GM18870 (cell line): ENCODE measurements at regions not wholly inside any gene's neighbourhood (a gene's known extent, or its start where the extent isn't known, plus 50 kb on each side); places are given as distances from the start of the nearest gene placed in this dataset.
"Not testable (repeated sequence)": the region's sequence is repeated elsewhere in the genome, so short reads cannot be mapped to it uniquely, and the experiment has no call there.

Experiments used
- ATAC-seq: cut with Tn5 transposase; IDR thresholded peaks from one replicate; pipeline ENCODE4 v1.9.1; 2021; ENCODE audit warnings: moderate library complexity; ENCODE audit not compliant: unreplicated experiment

- no peak for ATAC-seq
Measured at GRCh38 chr5:2536632-2537377, 214.7 kb downstream of the IRX2 start.

- ATAC-seq: no peak
Measured at GRCh38 chr5:2534970-2535369, 216.5 kb downstream of the IRX2 start.

DNA sequence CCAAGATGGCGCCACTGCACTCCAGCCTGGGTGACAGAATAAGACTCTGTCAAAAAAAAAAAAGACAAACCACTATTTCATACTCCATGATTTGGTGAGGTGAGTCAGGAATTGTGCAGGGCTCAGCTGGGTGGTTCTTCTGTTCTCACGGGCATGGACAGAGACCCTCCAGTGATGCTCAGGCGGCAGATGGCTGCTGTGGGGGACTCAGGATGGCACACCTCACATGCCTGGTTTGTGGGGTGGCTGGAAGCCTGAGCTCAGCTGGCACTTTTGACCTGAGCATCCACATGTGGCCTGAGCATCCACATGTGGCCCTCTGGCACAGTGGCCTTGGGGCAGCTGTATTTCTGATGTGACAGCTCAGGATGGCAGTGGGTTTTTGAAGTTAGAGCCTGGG lies 217.2 kb downstream of the IRX2 start:
- ATAC-seq: no peak

DNA sequence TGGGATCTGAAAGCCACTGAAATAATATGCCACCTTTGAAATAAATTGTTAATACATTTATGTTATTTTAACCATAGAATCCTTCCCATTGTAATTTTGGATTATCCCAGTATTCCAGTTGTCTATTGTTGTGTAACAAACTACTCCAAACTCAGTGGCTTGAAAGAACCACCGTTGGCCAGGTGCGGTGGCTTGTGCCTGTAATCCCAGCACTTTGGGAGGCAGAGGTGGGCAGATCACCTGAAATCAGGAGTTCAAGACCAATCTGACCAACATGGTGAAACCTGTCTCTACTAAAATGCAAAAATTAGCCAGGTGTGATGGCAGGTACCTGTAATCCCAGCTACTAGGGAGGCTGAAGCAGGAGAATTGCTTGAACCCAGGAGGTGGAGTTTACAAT lies 217.6 kb downstream of the IRX2 start:
- ATAC-seq: not testable (repeated sequence)

- ATAC-seq: no peak
Measured at GRCh38 chr5:2532809-2533208, 218.7 kb downstream of the IRX2 start.

DNA sequence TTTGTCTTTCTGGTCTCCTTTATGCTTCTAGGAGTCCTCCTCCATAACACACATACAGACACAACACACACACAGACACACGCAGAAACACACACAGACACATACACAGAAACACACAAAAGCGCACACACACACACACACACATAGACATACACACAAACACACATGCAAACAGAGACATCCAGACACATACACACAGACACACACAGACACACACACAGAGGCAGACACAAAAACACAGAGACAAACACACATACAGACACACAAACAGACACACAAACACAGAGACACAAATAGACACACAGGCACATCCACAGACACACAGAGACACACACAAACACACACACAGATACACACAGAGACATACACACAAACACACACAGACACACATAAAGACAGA lies 220.2 kb downstream of the IRX2 start:
- ATAC-seq: no peak

- ATAC-seq: no peak
Measured at GRCh38 chr5:2530609-2531008, 220.9 kb downstream of the IRX2 start.

- no peak for ATAC-seq
Measured at GRCh38 chr5:2529371-2530092, 221.9 kb downstream of the IRX2 start.

- no peak for ATAC-seq
Measured at GRCh38 chr5:2525351-2525750, 226.1 kb downstream of the IRX2 start.

GRCh38 chr5:2524620-2525019 lies 226.9 kb downstream of the IRX2 start:
- ATAC-seq: no peak

- no peak for ATAC-seq
Measured at GRCh38 chr5:2523180-2523579, 228.3 kb downstream of the IRX2 start.

GRCh38 chr5:2522372-2522771 lies 229.1 kb downstream of the IRX2 start:
- no peak for ATAC-seq

GRCh38 chr5:2519153-2519552 lies 232.3 kb downstream of the IRX2 start:
- no peak for ATAC-seq

- ATAC-seq: no peak
Measured at GRCh38 chr5:2517451-2517850, 234.0 kb downstream of the IRX2 start.

DNA sequence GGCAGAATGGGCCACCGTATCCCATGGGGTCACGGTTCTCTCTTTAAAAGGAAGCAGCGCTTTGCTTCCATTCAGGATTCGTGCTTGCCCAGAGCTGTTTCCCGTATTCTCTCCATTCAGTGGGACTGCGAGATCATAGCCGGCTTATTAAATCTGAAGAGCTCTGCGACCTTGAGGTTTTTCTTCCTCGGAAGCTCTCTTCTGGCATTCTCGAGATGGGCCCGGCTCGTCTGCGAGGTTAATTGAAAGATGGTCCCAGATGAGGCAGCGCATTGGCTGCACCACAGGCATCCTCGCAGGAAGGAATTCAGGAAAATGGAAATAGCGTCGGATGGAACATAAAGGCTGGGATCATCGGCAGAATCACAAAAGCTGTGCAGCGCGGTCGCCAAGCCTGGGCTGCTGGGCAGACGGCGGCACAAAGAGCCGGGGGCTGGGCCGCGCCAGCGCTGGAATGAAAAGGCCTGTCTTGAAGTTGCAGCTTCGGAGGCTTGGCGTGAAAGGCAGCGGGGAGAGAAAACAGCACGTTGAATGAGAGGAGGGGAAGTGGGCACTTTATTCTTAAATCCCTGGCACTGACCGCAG lies 236.2 kb downstream of the IRX2 start:
- no peak for ATAC-seq

GRCh38 chr5:2514484-2514883 lies 237.0 kb downstream of the IRX2 start:
- no peak for ATAC-seq

DNA sequence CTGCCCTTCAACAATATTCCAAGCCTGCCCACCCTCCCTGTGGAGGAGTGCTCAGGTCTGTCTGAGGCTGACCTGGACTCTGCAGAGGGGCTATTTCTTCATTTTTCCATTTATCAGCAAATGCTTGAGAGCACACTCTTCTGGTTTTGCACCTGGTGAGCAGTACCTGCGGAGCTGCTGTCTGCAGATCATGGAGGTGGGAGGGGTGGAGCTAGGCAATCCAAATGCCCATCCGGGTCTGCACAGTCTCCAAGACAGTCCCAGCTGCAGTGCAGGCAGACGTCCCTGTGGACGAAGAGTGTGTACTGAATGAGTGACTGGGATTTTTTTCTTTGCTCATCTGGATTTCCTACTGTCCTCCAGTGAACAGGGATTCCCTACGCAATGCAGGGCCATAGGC lies 239.8 kb downstream of the IRX2 start:
- no peak for ATAC-seq

DNA sequence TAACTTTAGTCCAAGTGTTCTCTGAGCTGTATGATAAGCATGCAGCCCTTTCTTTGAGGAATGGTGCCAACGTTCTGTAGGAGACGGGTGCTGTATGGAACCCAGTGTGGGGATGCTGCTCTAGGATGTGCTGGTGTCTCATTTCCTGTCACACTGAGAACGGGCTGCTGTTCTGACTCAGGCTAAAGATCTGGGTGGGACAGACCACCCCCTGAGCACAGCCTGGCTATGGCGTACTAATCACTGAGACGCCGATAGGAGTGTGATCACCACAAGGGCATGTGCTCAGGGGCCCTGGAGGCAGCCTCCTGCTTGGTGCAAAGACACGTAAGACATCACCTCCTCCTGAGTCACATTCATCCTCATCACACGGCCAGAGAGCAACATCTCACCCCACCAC lies 240.4 kb downstream of the IRX2 start:
- ATAC-seq: no peak

GRCh38 chr5:2509527-2509926 lies 241.9 kb downstream of the IRX2 start:
- ATAC-seq: no peak

- ATAC-seq: no peak
Measured at GRCh38 chr5:2508514-2508913, 243.0 kb downstream of the IRX2 start.

GRCh38 chr5:2507611-2508010 lies 243.9 kb downstream of the IRX2 start:
- ATAC-seq: no peak

DNA sequence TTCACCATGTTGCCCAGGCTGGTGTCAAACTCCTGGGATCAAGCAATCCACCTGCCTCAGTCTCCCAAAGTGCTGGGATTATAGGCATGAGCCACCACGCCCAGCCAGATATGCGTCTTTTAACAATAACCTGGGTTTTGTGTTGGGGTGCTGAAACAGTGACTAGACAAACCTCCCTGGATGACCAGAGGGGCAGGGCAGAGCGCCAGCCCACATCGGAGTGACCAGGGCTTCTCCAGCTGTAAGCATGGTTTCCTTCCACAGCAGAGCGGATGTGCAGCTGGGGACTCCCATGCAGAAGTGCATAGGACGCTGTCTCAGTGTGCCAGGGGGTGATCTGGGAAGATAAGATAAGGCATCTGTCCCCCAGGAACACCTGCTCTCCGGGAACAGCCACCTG lies 244.9 kb downstream of the IRX2 start:
- no peak for ATAC-seq
